HG02759 (cell line): ENCODE measurements at regions not wholly inside any gene's neighbourhood (a gene's known extent, or its start where the extent isn't known, plus 50 kb on each side); places are given as distances from the start of the nearest gene placed in this dataset.
"Not testable (repeated sequence)": the region's sequence is repeated elsewhere in the genome, so short reads cannot be mapped to it uniquely, and the experiment has no call there.

Source experiments
- ATAC-seq: cut with Tn5 transposase; IDR thresholded peaks from one replicate; pipeline ENCODE4 v1.9.1; 2021; ENCODE audit warnings: mild to moderate bottlenecking, moderate library complexity; ENCODE audit not compliant: unreplicated experiment

DNA sequence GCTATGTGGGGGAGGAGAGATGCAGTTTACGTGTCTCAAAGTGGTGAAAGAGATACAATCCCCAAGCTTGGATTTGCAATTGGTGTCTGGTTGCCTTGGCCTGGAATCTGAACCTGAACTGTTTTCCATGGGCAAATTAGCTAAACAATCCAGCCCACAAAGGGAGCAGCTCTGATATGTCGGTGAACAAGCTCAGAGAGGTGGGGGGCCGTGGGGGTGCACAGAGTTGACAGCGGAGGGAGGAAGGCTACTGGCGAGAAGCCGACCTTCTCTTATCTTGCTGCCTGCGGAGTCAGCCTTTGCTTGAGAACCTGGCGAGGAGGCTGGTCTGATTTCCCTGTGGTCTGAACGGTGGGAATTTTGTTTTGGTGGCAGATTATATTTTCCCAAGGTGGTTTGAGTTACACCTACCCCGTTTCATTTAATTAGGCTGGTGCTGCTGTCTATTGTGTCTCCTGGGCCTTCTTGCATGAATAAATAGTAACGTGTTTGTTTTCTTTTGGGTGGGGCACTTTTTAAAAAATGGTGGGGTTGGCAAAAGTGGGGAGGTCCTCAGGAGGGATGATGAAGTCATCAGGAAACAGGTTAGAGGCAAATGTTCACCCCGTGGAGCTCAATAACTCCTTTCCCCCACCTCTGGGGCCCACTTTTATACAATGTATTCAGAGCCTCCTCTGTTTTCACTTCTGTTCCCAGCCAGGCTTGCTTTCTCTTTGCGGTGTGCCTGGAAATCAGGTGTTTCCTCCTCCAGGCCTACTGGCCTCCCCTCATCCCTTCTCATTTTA, 80.9 kb upstream of the IGFBP5 start:
- ATAC-seq = no peak

DNA sequence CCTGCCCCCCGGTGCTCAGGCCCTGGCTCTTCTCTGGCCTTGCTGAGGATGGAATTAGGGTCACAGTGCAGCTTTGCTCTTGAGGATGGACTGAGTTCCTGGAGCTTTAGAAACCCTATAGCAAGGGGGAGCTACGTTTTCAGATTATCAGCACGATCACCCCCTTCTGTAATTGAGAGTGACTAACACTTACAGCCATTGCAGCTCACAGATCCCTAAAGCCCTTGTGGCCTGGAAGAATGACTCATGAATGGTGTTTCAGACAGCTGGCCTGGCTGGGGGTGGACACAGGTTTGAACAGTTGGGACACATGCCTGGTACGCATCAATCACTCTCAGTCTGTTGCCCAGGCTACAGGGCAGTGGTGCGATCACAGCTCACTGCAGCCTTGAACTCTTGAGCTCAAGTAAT, 79.7 kb upstream of the IGFBP5 start:
- no peak for ATAC-seq

DNA sequence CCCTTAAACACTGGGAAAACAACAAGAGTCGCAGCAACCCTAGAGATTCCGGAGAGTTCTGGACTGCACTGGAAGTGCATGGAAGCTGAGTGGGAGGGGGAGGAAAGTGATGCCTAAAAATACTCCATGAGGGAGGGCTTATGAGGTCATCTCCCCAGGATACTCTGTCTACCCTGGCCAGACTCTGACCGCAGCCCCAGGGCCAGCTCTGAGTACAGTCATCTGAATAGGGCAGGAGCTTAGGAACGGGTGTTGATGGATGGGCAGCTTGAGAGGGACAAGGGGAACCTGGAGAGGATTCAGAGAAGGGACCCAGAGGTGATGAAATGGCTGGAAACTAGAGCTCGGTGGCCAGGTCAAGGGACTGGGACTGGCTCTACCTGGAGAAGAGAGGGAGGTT, 79.3 kb upstream of the IGFBP5 start:
- no peak for ATAC-seq

DNA sequence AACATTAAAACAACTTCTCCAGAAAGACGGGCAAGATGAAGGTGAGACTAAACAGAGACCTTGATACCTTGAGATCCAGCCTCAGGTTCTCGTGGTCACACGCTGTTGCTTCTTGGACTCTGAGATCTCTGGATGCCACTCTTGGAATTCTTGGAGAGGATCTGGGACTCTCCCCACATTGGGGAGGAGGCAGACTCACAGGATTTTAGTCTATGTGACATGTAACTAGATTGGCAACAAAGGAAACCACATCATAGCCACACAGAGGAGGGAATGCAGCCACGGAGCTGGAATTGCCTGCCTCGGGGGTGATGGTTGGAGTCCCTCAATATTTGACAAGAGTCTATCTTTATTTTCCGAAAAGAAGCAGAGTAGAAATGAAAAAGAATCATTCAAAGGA, 78.8 kb upstream of the IGFBP5 start:
- no peak for ATAC-seq

DNA sequence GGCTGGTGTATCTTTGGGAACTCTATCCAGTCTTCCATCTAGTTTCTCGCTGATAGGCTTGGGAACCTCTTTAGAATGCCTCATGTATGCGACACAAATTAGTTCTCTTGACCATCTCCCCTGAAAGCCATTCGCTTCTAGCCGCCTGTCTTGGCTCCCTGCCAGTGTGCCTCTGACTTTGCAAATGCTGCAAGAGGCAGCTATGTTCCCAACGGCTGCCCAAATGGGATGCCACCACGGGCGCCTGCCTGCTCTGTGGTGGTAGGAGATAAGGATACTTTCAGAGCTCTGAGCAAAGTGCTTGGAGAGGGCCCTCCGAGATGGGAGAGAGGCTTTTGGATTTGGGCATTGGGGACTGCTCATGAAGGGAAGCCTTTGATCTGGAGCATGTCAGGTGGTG, 77.7 kb upstream of the IGFBP5 start:
- ATAC-seq = no peak

DNA sequence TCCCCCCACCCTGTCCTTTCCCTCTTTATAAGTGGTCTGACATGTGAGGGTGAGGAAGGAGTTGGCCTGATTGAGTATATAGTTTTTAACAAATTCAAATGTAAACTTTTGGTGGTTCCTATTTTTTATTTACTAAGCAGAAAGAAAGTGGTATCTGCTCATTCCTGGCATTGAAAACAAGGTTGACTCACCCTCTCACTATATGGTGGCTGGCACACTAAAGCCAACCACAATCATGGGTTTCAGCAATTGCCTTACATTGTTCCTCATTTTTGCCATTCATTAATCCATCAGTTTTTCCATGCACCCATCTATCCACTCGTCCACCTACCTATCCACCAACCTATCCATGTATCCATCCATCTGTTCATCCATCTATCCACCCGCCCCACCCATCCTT, 75.4 kb upstream of the IGFBP5 start:
- ATAC-seq = no peak

DNA sequence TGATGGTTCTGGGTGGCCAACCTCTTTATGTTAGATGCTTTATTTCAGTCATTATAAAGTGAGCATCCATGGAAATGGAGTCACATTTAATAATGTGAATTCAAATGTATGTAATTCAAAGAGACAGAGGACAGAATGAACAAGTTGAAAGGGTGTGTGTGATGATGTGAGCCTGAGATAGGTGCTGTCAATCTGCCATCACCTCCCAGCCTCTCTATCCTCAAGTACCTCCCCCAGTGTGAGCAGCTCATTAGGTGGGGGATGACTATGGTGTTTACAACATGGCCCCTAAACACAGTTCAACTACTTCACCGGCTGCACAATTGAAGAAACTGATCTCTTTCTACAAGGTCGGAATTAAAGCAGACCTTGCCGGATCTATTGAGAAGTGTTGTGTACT, 74.7 kb upstream of the IGFBP5 start:
- no peak for ATAC-seq

DNA sequence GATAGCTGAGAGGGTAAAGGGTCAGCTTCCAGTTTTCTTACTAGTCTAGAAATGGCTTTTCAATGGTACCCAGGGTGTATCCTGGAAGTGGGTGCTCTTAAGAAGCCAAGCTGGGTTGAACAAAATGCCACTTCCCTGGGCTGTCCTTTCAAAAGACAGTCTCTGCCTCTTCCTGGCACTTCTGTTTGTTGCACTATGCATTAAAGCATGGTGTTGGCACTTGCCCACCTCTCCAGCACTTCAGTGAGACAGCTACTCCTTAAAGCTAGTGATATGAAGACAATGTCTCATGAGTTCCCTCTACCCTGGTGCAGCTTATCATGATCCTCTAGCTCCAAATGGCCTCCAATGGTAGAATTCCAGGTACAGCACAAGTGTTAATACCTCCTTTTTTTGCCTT, 74.3 kb upstream of the IGFBP5 start:
- no peak for ATAC-seq

DNA sequence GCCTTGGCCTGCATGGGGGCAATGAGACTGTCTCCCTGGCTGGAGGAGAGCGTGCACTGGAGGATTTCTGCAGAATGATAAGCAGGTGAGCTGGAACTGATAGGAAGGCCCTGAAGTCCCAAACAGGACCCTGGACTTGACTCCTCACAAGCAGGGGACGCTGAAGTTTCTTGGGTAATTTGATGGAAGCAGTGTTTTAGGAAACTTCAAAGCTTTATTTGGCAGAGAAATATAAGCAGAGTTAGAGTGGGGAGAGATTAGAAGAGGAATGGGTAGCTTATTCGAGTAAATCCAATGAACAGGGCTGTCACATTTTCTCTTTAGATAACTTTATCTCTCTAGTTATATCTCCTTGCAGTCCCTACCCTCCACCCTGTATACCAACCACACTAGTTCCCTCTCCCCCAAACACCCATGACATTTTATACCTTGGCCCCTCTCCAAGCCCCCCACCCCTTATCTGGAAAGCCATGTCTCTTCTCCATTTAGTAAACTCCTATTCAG, 73.6 kb upstream of the IGFBP5 start:
- no peak for ATAC-seq

DNA sequence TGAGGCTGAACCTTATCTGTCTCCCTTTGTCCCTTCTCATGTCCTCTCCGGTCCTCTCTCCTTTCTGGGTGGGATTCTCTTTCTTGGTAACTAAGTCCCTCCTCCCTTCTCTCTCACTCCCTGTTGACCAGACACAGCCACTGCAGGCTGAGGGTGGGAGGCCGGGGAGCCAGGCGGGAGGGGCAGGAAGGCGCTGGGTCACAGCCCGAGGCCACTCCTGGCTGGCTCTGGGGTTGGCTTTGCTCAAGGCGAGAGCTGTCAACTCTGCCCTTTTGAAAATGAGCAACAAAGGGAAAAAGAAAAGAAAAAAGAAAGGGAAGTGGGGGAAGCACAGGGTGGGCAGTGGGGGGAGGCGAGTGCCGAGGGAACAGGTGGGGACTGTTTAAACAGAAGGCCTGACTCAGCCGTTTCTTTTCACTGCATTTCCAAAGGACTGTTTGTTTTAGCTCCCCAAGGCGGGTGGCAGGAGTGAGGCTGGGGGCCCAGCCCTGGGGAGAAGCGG, 70.5 kb upstream of the IGFBP5 start:
- no peak for ATAC-seq

DNA sequence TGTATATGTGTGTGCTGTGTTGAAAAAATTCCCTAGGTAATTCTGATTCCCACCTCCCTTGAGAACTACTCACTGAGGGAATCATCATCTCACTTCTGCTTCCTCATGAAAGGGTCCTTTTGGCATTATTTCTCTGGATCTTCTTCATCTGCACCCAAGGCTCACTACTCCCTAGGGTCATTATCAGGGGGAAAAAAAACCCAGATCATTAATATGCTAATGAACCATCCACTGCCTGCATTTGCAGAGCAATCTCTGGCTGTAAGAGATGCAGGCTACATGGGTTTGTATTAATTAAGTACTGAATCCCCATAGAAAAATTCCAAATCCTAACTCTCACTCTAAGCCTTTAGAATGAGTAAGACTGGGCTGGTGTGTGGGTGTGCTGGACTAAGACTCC, 68.0 kb upstream of the IGFBP5 start:
- no peak for ATAC-seq

DNA sequence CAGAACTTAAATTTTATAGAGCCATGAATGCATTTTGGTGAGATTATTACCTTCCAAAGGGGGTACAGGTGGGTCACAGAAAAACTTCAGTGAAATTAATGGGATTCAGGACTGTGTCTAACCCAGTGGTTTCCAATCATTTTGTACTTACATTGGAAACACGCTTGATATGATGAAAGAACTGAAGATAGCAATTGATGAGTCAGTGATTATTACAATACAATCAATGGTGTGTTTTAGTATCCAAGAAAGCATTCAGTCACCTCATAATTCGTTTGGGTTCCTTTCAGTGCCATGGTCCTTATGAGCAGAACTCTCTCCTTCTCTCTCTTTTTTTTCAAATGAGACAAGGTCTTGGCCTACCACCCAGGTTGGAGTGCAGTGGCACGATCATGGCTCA, 66.5 kb upstream of the IGFBP5 start:
- ATAC-seq = no peak

DNA sequence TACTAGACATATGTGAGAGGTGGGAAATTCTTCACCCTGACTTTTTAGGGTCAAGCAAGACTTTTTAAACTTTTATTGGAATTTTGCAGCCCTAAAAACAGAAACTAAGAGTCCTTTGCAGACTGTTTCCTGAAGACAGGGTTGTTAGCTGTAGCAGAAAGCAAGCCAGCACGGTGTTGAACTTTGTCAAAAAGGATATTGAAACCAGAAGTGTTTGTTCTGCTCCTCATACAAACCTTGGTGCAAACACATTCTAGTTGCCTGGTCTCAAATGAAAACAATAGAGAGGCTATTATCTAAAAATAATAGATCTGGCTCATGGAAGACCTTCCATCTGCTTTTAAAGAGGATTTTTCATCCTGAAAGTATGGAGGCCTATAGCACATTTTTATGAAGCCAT, 65.8 kb upstream of the IGFBP5 start:
- no peak for ATAC-seq

DNA sequence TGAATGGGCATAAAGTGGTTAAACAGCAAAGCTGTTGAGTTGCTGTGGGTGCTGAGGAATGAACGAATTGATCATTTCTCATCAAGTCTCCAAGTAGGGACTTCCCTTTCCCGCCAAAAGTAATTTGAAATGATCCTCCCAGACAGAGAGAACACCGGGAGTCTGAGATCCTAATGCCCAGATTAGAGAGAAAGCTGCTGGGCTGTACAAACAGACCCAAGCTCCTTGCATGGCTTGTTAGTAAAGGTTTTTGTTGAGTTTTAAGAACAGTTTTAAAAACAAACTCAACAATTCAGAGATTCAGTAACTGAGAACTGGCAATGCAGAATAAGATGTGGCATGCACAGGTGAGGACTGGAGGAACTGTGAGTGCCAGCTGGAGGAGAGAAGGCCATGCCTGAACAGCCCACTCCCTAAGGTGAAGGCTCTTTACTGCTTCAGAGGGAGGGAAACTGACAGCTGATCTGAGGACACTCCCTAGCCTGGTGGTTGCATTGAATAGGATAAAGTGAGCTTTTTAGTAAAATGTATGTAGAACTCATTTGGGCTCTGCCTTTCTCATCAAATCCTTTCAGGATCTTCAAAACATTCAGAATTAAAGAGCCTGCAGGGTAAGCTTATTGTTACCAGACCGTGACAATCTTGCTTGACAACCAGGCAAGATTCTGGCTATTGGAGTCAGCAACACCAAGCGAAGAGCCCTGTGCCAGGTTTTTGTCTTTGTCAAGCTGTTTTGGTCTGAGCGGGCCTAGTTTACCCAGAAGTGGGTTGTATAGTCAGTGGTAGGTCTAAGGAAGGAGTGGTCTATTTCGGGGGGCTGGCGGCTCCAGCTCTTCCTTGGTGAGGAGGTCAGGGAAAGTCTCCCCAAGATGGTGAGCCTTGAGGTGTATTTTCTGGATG, 63.2 kb upstream of the IGFBP5 start:
- ATAC-seq = no peak

DNA sequence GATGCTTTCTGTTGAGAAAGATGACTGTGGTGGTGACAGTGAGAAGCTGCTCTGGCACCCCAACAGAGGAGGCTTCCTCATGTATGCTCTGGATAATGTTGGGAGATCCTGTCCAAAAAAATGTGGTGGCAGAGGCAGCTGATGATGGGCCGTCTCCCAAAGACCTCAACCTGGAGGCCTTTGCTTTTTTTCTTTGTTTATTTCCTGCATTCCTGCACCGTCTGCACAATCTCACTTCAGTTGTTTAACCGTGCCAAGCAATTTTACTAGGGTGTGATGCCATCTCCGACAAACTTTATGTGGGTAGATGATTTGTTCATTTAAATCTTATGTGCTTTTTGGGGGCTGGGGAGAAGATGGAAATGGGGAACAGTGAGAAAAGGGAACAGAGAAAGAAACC, 62.2 kb upstream of the IGFBP5 start:
- ATAC-seq = no peak

DNA sequence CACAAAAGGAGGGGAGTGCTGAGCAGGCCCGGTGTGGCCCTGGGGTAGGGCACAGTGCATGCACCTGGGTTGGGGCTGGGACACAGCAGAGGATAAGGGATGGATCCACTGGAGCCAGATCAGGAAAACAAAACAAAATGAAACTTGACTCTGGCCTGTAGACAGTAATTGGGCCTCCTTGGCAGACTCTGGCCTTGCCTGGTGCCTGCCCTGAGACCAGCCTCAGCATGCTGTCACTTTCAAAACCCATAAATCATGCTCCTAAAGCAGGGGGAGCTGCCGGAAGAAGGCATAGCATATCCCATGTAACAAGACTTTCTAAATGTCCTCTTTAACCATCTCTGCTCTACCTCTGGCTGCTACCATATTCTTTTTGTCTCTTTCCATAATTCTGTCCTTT, 61.1 kb upstream of the IGFBP5 start:
- no peak for ATAC-seq

DNA sequence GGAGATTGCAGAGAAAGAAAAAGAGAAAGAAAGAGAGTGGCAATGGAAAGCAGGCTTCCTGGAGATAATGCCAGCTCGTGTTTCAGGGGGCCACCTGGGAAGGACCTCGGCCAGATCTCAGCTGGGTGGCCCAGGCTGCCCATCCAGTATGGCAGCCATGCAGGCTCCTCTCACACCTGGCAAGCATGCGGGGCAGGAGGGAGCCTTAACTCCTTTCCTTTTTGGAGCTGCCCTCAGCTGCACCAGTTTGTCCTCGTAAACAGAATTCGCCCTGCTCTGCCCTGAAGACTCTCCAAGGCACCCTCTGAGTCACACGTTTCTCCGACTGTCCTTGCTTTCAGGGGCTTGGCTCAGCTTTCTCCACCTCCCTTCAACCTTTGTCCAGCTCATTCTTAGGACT, 59.5 kb upstream of the IGFBP5 start:
- no peak for ATAC-seq

DNA sequence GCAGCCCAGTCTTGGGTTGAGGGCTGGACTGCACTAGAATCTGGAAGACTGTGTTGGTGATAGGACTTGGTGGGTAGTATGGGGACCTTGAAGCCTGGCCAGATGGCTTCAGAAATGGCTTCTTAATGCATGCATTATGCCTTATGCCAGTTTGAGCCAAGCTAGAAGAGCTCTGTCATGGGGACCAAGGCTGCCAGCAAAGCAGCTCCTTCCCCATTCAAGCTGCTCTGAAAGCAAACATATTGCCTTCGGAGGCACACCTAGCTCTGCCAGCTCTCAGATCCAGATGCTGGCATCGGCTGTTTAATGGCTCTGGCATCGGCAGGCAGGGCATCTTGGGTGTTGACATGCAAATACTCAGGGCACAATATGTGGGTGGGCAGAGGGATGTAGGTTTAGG, 59.0 kb upstream of the IGFBP5 start:
- no peak for ATAC-seq

DNA sequence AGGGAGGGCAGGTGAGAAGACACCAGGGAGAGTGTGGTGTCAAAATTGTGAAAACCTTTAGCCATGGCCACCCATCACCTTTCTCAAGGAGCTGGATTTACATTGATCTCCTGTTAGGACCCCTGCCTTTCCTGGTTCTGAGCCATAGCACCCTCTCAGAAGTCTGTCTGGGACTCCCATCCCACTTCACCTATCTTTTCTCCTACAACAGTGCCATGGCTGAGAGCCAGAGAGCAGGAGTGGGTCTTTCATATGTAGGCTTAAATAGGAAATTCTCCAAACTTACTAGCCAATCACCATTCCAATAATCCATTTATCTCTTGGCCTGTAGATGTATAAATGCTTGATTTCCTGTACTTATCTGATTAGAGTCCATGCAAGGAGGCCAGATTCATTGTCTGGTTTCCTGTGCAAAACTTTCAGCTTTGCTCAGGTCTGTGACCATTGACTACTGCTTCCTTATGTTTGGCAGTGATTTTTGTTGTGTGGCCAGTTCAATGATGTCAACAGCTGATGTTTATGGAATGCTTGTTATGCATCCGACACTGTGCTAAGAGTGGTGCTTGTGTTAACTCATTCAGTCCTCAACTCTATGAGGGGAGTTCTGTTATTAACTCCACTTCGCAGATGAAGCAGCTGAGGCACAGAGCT, 57.6 kb upstream of the IGFBP5 start:
- no peak for ATAC-seq

DNA sequence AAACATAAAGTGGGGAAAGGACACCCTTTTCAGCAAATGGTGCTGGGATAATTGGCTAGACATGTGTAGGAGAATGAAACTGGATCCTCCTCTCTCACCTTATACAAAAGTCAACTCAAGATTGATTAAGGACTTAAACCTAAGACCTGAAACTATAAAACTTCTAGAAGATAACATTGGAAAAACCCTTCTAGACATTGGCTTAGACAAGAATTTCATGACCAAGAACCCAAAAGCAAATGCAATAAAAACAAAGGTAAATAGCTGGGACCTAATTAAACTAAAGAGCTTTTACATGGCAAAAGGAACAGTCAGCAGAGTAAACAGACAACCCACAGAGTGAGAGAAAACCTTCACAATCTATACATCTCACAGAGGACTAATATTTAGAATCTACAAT, 55.4 kb upstream of the IGFBP5 start:
- not testable (repeated sequence) for ATAC-seq

DNA sequence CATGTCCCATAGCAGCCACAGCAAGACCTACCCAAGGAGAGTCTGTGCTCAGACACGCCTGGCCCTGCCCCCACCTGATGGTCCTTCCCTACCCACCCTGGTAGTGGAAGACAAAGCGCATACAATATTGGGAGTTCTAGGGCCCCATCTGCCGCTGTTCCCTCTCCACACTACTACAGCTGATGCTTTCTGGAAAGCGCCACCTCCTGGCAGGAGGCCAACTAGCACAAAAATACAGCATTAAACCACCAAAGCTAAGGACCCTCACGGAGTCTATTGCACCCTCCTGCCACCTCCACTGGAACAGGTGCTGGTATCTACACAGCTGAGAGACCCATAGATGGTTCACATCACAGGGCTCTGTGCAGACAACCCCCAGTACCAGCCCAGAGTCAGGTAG, 50.9 kb upstream of the IGFBP5 start:
- not testable (repeated sequence) for ATAC-seq
